ENCODE measurements at regions not wholly inside any gene's neighbourhood (a gene's known extent, or its start where the extent isn't known, plus 50 kb on each side); places are given as distances from the start of the nearest gene placed in this dataset.

DNA sequence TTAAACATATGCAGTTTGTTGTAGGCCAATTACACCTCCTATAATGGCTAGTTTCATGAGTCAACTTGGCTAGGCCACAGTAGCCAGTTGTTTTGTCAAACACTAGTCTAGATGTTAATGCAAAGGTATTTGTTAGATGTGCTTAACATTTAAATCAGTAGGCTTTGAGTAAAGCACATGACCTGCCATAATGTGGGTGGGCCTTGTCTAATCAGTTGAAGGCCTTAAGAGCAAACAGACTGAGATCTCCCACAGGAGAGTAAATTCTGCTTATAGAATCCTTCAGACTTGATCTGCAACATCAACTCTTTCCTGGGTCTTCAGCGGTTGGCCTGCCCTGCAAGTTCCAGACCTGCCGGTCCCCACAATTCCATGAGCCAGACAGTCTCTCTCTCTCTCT is 1345.9 kb downstream of the BRD1 start:
- TF ChIP-seq, protein P1, sequence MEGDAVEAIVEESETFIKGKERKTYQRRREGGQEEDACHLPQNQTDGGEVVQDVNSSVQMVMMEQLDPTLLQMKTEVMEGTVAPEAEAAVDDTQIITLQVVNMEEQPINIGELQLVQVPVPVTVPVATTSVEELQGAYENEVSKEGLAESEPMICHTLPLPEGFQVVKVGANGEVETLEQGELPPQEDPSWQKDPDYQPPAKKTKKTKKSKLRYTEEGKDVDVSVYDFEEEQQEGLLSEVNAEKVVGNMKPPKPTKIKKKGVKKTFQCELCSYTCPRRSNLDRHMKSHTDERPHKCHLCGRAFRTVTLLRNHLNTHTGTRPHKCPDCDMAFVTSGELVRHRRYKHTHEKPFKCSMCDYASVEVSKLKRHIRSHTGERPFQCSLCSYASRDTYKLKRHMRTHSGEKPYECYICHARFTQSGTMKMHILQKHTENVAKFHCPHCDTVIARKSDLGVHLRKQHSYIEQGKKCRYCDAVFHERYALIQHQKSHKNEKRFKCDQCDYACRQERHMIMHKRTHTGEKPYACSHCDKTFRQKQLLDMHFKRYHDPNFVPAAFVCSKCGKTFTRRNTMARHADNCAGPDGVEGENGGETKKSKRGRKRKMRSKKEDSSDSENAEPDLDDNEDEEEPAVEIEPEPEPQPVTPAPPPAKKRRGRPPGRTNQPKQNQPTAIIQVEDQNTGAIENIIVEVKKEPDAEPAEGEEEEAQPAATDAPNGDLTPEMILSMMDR (IDR thresholded peaks at IDR 0.05; ENCODE audit: low read depth, low read length, missing control alignments) = no peak

DNA sequence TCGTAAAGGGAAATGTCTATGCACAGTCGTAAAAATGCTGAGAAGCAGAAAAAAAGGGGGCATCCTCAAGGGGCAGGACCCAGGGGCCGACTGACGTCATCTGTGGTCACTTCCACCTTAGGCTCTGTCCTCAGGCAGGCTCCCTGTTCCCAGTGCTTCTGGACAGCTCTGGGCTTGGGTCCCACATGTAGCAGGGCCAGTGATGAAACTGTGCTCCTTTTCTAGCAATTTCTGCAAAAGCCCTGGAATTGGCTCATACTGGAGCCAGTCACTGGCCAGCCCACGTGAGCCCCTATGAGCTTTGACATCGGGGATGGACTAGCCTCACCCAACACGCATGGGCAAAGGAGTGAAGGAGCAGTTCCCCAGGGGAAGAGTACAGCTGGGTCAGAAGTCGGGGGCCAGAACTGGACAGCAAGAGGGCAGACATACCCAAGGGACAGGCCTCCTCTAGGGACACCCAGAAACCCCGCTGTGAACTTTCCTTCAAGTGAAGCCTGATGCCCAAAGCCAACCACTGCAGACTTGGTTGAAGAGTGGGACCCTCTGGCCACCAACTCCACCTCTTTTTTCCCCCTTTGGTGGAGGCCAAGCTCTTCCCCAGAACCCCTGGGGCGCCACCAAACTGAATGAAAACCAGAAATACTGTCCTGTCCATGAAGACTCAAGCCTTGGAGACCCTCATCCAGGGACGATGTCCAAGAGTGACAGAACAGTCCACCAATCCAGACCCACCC is 1349.0 kb downstream of the BRD1 start:
- no peak for DNase-seq (ENCODE audit: low read depth)

More for the DNA sequence above, 1345.9 kb downstream of the BRD1 start:
- DNase-seq (ENCODE audit: low read depth) = no peak
- no peak overlapping the region for H3K4me3 ChIP-seq (ENCODE audit: low read depth, low read length)

DNA sequence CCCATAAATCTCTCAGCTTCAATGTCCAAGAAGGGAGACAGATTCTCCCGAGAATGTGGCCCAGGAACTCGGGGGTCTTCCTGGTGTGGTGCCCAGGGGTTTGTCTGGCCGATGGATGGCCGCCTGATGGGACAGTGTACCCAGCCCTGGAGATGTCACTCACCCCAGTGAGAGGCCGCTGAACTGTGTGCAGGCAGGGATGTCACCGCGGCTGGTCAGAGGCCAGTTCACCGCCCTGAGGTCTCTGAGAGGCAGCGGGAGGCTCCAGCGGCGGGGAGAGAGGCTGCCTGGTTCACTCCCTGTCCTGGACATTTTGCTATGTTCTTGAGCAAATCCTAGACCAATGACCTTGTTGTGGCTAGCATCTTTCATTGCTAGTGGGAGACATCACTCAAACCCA is 1349.5 kb downstream of the BRD1 start:
- TF ChIP-seq, protein P1 (IDR thresholded peaks at IDR 0.05; ENCODE audit: low read depth, low read length, missing control alignments) = no peak
- no peak overlapping the region for H3K4me3 ChIP-seq (ENCODE audit: low read depth, low read length)
- DNase-seq (ENCODE audit: low read depth) = no peak

More for the DNA sequence above, 1349.0 kb downstream of the BRD1 start:
- H3K4me3 ChIP-seq (ENCODE audit: low read depth, low read length) = no peak overlapping the region
- TF ChIP-seq, protein P1 (IDR thresholded peaks at IDR 0.05; ENCODE audit: low read depth, low read length, missing control alignments) = no peak

DNA sequence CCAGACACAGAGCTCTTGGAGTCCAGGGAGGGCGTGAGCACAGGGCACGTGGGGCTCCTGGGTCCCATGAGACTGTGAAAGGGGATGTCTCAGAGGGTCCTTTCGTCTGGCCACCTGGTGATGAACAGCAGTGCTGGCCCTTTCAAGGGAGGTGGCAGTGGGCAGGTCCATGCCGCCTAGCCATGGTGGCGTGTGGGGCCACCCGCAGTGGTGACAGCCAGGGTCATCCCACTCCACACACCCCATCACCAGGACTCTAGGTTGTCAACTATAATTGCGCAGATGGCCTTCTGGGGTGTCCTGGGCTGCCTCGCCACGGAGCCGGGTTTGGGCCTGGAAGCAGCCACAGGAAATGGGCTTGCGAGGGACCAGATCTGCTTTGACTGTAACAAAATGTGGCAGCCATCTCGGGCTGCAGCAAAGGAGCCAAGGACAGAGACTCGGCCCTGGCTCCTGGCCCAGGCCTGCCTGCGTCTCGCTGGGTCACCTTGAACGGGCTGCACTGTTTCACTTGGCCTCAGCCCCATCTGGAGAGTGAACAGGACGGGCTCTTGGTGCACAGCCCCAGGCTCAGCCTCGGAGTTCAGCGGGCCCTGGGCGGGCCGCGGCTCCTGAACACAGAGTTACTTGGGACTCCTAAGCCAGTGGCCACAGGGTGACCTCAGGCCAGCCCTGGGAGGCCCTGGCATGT is 1350.5 kb downstream of the BRD1 start:
- TF ChIP-seq, protein P1 (IDR thresholded peaks at IDR 0.05; ENCODE audit: low read depth, low read length, missing control alignments) = no peak
- no peak for DNase-seq (ENCODE audit: low read depth)
- no peak overlapping the region for H3K4me3 ChIP-seq (ENCODE audit: low read depth, low read length)

DNA sequence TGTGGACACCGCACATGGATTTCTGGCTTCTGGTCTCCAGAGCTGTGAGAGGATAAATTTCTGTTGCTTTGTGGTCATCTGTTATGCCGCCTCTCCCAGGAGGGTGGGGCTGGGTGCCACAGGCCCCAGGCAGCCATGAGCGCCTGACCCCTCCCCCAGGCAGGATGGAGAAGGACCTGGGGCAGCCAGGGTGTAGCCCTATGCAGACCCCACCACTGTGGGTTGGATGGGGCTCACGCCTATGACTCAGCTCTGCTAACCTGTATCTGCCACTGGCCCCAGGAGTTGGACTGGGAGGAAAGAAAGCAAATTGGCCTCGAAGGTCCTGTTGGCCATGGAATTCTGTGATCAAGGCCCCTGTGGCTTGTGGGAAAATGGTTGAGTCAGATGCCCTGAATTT is 1351.1 kb downstream of the BRD1 start:
- TF ChIP-seq, protein P1 (IDR thresholded peaks at IDR 0.05; ENCODE audit: low read depth, low read length, missing control alignments) = no peak
- DNase-seq (ENCODE audit: low read depth) = no peak
- no peak overlapping the region for H3K4me3 ChIP-seq (ENCODE audit: low read depth, low read length)

DNA sequence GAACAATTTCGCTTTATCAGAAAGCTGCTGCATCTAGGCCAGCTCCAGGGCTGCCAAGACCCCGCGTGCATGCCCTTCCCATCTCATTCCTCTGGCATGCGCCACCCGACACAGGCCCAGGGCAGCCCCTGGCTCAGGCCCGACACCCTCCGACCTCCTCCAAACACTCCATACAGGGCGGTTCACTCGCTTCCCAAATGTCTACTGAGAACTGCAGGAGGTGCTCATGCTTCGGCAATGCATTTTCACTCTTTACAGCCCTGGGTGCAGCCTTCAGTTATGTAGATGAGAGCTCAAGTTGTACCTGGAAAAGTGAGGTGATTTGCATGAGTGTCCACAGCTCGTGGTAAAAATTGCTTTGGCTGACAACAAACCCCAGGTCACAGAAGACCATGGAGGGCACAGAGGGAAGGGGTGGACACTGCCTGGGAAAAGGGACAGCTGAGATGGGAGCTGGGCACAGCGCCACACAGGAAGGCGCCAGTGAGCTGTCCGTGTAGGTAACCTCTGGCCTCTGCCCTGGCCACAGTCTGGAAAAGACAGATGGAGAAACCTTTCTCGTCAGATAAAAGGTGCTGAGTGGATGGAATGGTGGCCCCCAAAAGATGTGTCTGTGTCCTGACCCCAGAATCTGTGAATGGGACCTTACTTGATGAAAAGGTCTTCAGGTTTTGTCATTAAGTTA is 1351.9 kb downstream of the BRD1 start:
- DNase-seq (ENCODE audit: low read depth) = no peak
- no peak overlapping the region for H3K4me3 ChIP-seq (ENCODE audit: low read depth, low read length)
- TF ChIP-seq, protein P1 (IDR thresholded peaks at IDR 0.05; ENCODE audit: low read depth, low read length, missing control alignments) = no peak
